K562 (cell line): ENCODE measurements at regions not wholly inside any gene's neighbourhood (a gene's known extent, or its start where the extent isn't known, plus 50 kb on each side); places are given as distances from the start of the nearest gene placed in this dataset.

ENCODE experiments used
- ATAC-seq: fragments of 200-7000 bp; cut with Tn5 transposase; 3 replicates; pipeline ENCODE4 v1.9.1; 2020; ENCODE audit warnings: moderate library complexity
- BruUV-seq: library from RNA; stranded (reverse); fragments of 400-500 nt; replicated peaks from 2 replicates; lab custom pipeline; 2021; lab: Mats Ljungman, UMichigan
- CTCF ChIA-PET: fragments of 300-600 bp; formaldehyde crosslinking; extraction: SDS; loops from one replicate; lab custom pipeline; 2021; ENCODE audit warnings: low intra/inter-chr PET ratio; lab: Yijun Ruan, JAX
- POLR2A ChIA-PET: fragments of 300-600, 350-650 bp; sonication (Branson Sonifier 250); formaldehyde crosslinking; extraction: SDS; loops from one replicate; lab custom pipeline; 2021; ENCODE audit warnings: antibody characterized with exemption, inconsistent platforms; lab: Yijun Ruan, JAX
- DNase-seq, 4 experiments: peaks; one replicate each; pipeline versions ENCODE4 v3.0.0 to v3.0.0-alpha.2; 2011 to 2018; ENCODE audit warnings: low spot score in 3 of 4, mixed read lengths in 3 of 4; ENCODE audit errors: extremely low read depth in 1 of 4
- FAIRE-seq: peaks from 2 replicates; lab custom pipeline; 2011; peaks lifted over from hg19 to GRCh38; lab: Jason Lieb, UNC
- H2AFZ ChIP-seq: 2 replicates; pipeline ENCODE4 v1.6.0; 2011; ENCODE audit warnings: low read depth, low read length, control low read depth, inconsistent platforms
- H3K27ac ChIP-seq: fragments of 200-600 bp; 3 replicates; pipeline ENCODE4 v1.8.0; 2011; ENCODE audit warnings: low read depth, mild to moderate bottlenecking, control low read depth, inconsistent platforms, low read length, moderate library complexity, mixed read lengths; ENCODE audit errors: extremely low read depth
- H3K27me3 ChIP-seq, 2 experiments: fragments of 300-600 bp in 1 of 2; 2 replicates in 1 of 2; 3 replicates in 1 of 2; pipeline versions ENCODE4 v1.6.0 to v1.8.0; 2011; ENCODE audit warnings: inconsistent platforms in 2 of 2, low read length in 2 of 2, mild to moderate bottlenecking in 1 of 2, mixed read lengths in 1 of 2, moderate library complexity in 1 of 2; ENCODE audit not compliant: control insufficient read depth in 2 of 2, insufficient read depth in 2 of 2
- H3K36me3 ChIP-seq: fragments of 300-600 bp; 3 replicates; pipeline ENCODE4 v1.8.0; 2011; ENCODE audit warnings: mild to moderate bottlenecking, low read length, inconsistent platforms; ENCODE audit not compliant: control insufficient read depth, insufficient read depth
- H3K4me1 ChIP-seq, 2 experiments: fragments of 200-600 bp in 1 of 2; replicated peaks in 1 of 2; 2 replicates in 1 of 2; 3 replicates in 1 of 2; pipeline versions ENCODE4 v1.5.1 to v1.8.0; 2011; ENCODE audit warnings: inconsistent platforms in 2 of 2, low read length in 2 of 2, mild to moderate bottlenecking in 1 of 2, mixed read lengths in 1 of 2, moderate library complexity in 1 of 2; ENCODE audit not compliant: control insufficient read depth in 2 of 2, insufficient read depth in 2 of 2
- H3K4me2 ChIP-seq: 2 replicates; pipeline ENCODE4 v1.6.1; 2011; ENCODE audit warnings: low read length, control low read depth, inconsistent platforms, mixed read lengths; ENCODE audit not compliant: insufficient read depth
- H3K4me3 ChIP-seq: fragments of 200-600 bp; sonication (generic), shearing (Covaris generic); 2 replicates; pipeline ENCODE4 v1.5.1; 2016; ENCODE audit warnings: control low read depth, inconsistent platforms
- H3K79me2 ChIP-seq: fragments of 200-600 bp; 3 replicates; pipeline ENCODE4 v1.8.0; 2011; ENCODE audit warnings: low read length, inconsistent platforms; ENCODE audit not compliant: control insufficient read depth, insufficient read depth
- H3K9ac ChIP-seq, 2 experiments: 2 replicates each; pipeline versions ENCODE4 v1.6.0 to v1.6.1; 2011; ENCODE audit warnings: low read depth in 2 of 2, low read length in 2 of 2, control low read depth in 1 of 2, inconsistent platforms in 1 of 2, mild to moderate bottlenecking in 1 of 2, mixed read lengths in 1 of 2; ENCODE audit not compliant: insufficient read depth in 1 of 2
- H3K9me1 ChIP-seq: one replicate; pipeline ENCODE4 v1.6.0; 2011; ENCODE audit warnings: inconsistent platforms, mild to moderate bottlenecking, low read length, moderate library complexity; ENCODE audit not compliant: control insufficient read depth, insufficient read depth
- H3K9me3 ChIP-seq: replicated peaks from 2 replicates; pipeline ENCODE4 v1.5.1; 2011; ENCODE audit warnings: low read depth, low read length, inconsistent platforms; ENCODE audit not compliant: control insufficient read depth, insufficient read depth
- H4K20me1 ChIP-seq: replicated peaks from 2 replicates; pipeline ENCODE4 v1.6.1; 2011; ENCODE audit warnings: low read length, inconsistent platforms, mixed read lengths; ENCODE audit not compliant: control insufficient read depth, insufficient read depth
- MCM7 ChIP-seq, 2 experiments: fragments of 450-650 bp; IDR thresholded peaks; 2 replicates each; pipeline ENCODE4 v1.6.1; 2016 to 2018
- MEF2A ChIP-seq: IDR thresholded peaks from 2 replicates; pipeline ENCODE4 v1.6.1; 2011; ENCODE audit warnings: low read depth, mild to moderate bottlenecking, low read length, moderate library complexity; ENCODE audit not compliant: control insufficient read depth
- MEIS2 ChIP-seq: fragments of 450-650 bp; IDR thresholded peaks from 2 replicates; pipeline ENCODE4 v1.6.1; 2014; ENCODE audit warnings: mild to moderate bottlenecking; ENCODE audit not compliant: partially characterized antibody
- SP1 ChIP-seq: sonication (generic); formaldehyde crosslinking; IDR thresholded peaks from 2 replicates; pipeline ENCODE4 v1.8.1; 2022; ENCODE audit warnings: mild to moderate bottlenecking, missing genetic modification reagents
- YBX1 ChIP-seq: fragments of 450-650 bp; IDR thresholded peaks from 2 replicates; pipeline ENCODE4 v1.7.1; 2016; ENCODE audit warnings: mild to moderate bottlenecking
- ZNF140 ChIP-seq: fragments of 250-450 bp; sonication (Bioruptor Pico); IDR thresholded peaks from 2 replicates; pipeline ENCODE4 v1.8.0; 2021; ENCODE audit warnings: moderate library complexity, mild to moderate bottlenecking, inconsistent platforms
- ZNF277 ChIP-seq: fragments of 250-450 bp; sonication (Bioruptor Pico); IDR thresholded peaks from 2 replicates; pipeline ENCODE4 v1.8.0; 2022; ENCODE audit warnings: inconsistent platforms, mild to moderate bottlenecking, moderate library complexity, borderline replicate concordance
- ZNF592 ChIP-seq: fragments of 450-650 bp; IDR thresholded peaks from 2 replicates; pipeline ENCODE4 v1.6.1; 2017; ENCODE audit warnings: antibody characterized with exemption, mild to moderate bottlenecking
- WGBS: fragments of 100-300 bp; shearing (Covaris generic); methylation state at CpG from one replicate; pipeline ENCODE4 v1.1.6; 2016; ENCODE audit warnings: low coverage, mixed read lengths; ENCODE audit not compliant: insufficient coverage; ENCODE audit errors: missing lambda C conversion rate; 5-methylcytosine and 5-hydroxymethylcytosine counted together
- in situ Hi-C: fragments of 300-500 bp; cut with MboI; formaldehyde crosslinking; loops from 4 replicates; pipeline ENCODE4 v1.15.0; 2018; ENCODE audit warnings: inconsistent platforms, mixed read lengths
- intact Hi-C: fragments of 100-400 bp; cut with micrococcal nuclease; formaldehyde crosslinking; loops from 2 replicates; pipeline ENCODE4 v1.14.2; 2022
- TF ChIP-seq, protein P1 (sequence below), 2 experiments: fragments of 450-650 bp in 1 of 2; sonication (generic) in 1 of 2; formaldehyde crosslinking; conservative IDR thresholded peaks; 2 replicates each; pipeline versions ENCODE4 v1.4.0 to v1.8.1; 2020 to 2022; ENCODE audit warnings: mild to moderate bottlenecking in 1 of 2, missing genetic modification reagents in 1 of 2

DNA sequence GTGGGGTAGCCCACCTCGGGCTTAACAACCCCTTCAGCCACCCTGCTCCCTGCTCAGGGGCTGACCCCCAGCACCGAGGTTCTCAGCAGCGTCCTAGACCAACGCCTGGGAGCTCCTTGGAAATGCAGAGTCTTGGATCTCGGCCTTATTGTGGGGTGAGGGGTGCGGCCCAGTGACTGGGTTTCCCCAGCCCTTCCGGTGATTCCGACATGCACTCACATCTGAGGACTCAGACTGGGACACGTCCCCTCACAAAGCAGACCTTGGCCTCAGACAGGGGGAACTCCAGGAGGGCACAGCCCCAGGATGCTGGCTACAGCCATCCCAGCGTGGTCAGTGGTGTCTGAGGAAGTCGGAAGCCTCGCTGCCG is 117.7 kb downstream of the RFLNA start:
- FAIRE-seq (no peak), DNase-seq (no peak), ATAC-seq (no peak)
- CTCF ChIA-PET, result no interaction called here
- Histone ChIP-seq H3K4me1 (peaks cover 0 to 39% of the 10 kb centered on the region in 2 experiments; a peak in 2 of 5 replicates), H3K36me3 (peaks cover 9% of the 10 kb centered on the region; the same call in 2 of the 3 replicates), H2AFZ (no peak overlapping the region), H4K20me1 (no peaks in the 10 kb centered on the region), H3K27me3 (no peaks in the 10 kb centered on the region), H3K9me1 (no peaks in the 10 kb centered on the region), H3K4me2 (no peak overlapping the region), H3K9ac (0 out of 4 replicates have a peak overlapping the region, but pooled peaks of 1 of the 2 experiments have one; percentile 68), H3K4me3 (no peak overlapping the region), H3K79me2 (no peaks in the 10 kb centered on the region), H3K27ac (no peak overlapping the region), H3K9me3 (no peaks in the 10 kb centered on the region)
- BruUV-seq, result no TSS peak
- intact Hi-C loops (no loop called here), in situ Hi-C loops (no loop called here)
- 96% methylated on average over 12 of the region's 13 CpGs for WGBS
- no peak for TF ChIP-seq ZNF140 (CRISPR knock-in tag)
- no peak for TF ChIP-seq MCM7 (IDR thresholded peaks at IDR 0.05)
- TF ChIP-seq ZNF277 (CRISPR knock-in tag), result no peak
- TF ChIP-seq, protein P1, sequence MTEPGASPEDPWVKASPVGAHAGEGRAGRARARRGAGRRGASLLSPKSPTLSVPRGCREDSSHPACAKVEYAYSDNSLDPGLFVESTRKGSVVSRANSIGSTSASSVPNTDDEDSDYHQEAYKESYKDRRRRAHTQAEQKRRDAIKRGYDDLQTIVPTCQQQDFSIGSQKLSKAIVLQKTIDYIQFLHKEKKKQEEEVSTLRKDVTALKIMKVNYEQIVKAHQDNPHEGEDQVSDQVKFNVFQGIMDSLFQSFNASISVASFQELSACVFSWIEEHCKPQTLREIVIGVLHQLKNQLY (CRISPR knock-in tag; conservative IDR thresholded peaks at IDR 0.05), result no peak
- TF ChIP-seq YBX1, result no peak
- no peak for TF ChIP-seq SP1 (CRISPR knock-in tag)
- no peak for TF ChIP-seq MEF2A
- no peak for TF ChIP-seq ZNF592
- TF ChIP-seq MEIS2, result no peak
- POLR2A ChIA-PET, result no interaction called here
